ENCODE measurements at regions not wholly inside any gene's neighbourhood (a gene's known extent, or its start where the extent isn't known, plus 50 kb on each side); places are given as distances from the start of the nearest gene placed in this dataset.

GRCh38 chr13:89474432-89474831 is 1803.3 kb downstream of the SLITRK5 start:
- TF ChIP-seq EZH2 (IDR thresholded peaks at IDR 0.05) (no peak), POLR2AphosphoS5 (IDR thresholded peaks at IDR 0.05; ENCODE audit: borderline replicate concordance, low read depth, low read length) (no peak)
